Liver (tissue), 7 donors: ENCODE measurements at regions not wholly inside any gene's neighbourhood (a gene's known extent, or its start where the extent isn't known, plus 50 kb on each side); places are given as distances from the start of the nearest gene placed in this dataset.
A peak's percentile ranks its signal among the peaks of the same experiment; 100 is the strongest.

Experiments
- DNase-seq: peaks from one replicate; pipeline ENCODE4 v3.0.0-alpha.2; 2017; ENCODE audit warnings: low spot score
- H3K27ac ChIP-seq, 2 donors: one replicate each; pipeline ENCODE4 v1.7.0; 2013; ENCODE audit warnings: inconsistent platforms in 2 of 2, low read length in 2 of 2, control low read depth in 1 of 2, low read depth in 1 of 2, mild to moderate bottlenecking in 1 of 2
- H3K27me3 ChIP-seq, 4 donors: one replicate each; pipeline versions ENCODE4 v1.6.1 to v1.7.0; 2013; ENCODE audit warnings: low read length in 3 of 4, inconsistent platforms in 1 of 4, mild to moderate bottlenecking in 1 of 4, moderate library complexity in 1 of 4; ENCODE audit not compliant: control insufficient read depth in 4 of 4, insufficient read depth in 4 of 4
- H3K36me3 ChIP-seq, 4 donors: one replicate each; pipeline versions ENCODE4 v1.6.1 to v1.7.0; 2013; ENCODE audit warnings: low read length in 3 of 4, mild to moderate bottlenecking in 3 of 4, low read depth in 1 of 4, moderate library complexity in 1 of 4; ENCODE audit not compliant: control insufficient read depth in 4 of 4, insufficient read depth in 3 of 4
- H3K4me1 ChIP-seq, 4 donors: one replicate each; pipeline versions ENCODE4 v1.6.1 to v1.7.0; 2013; ENCODE audit warnings: low read length in 3 of 4, mild to moderate bottlenecking in 3 of 4, moderate library complexity in 1 of 4; ENCODE audit not compliant: control insufficient read depth in 4 of 4, insufficient read depth in 4 of 4
- H3K4me3 ChIP-seq, 3 donors: one replicate each; pipeline versions ENCODE4 v1.6.1 to v1.7.0; 2013; ENCODE audit warnings: low read length in 3 of 3, control low read depth in 1 of 3, low read depth in 1 of 3, mild to moderate bottlenecking in 1 of 3
- H3K9ac ChIP-seq, 2 donors: one replicate each; pipeline ENCODE4 v1.7.0; 2013; ENCODE audit warnings: low read length in 2 of 2, mild to moderate bottlenecking in 2 of 2, moderate library complexity in 2 of 2, control low read depth in 1 of 2, low read depth in 1 of 2
- H3K9me3 ChIP-seq, 4 donors: one replicate each; pipeline versions ENCODE4 v1.6.1 to v1.7.0; 2013; ENCODE audit warnings: low read length in 3 of 4; ENCODE audit not compliant: control insufficient read depth in 4 of 4
- FOXA1 ChIP-seq: IDR thresholded peaks from 2 replicates; pipeline ENCODE4 v1.6.1; 2016; ENCODE audit warnings: antibody characterized with exemption
- GABPA ChIP-seq, 2 donors: IDR thresholded peaks in 1 of 2; conservative IDR thresholded peaks in 1 of 2; 2 replicates each; pipeline ENCODE4 v1.6.1; 2016; ENCODE audit warnings: antibody characterized with exemption in 2 of 2, mild to moderate bottlenecking in 1 of 2, moderate library complexity in 1 of 2
- HNF4A ChIP-seq, 2 donors: conservative IDR thresholded peaks; 2 replicates each; pipeline ENCODE4 v1.6.1; 2016; ENCODE audit warnings: antibody characterized with exemption in 2 of 2, mild to moderate bottlenecking in 2 of 2
- JUND ChIP-seq, 2 donors: IDR thresholded peaks; 2 replicates each; pipeline ENCODE4 v1.6.1; 2016; ENCODE audit warnings: antibody characterized with exemption in 2 of 2
- NR2F2 ChIP-seq: IDR thresholded peaks from 2 replicates; pipeline ENCODE4 v1.6.1; 2016; ENCODE audit warnings: antibody characterized with exemption
- RXRA ChIP-seq, 2 donors: IDR thresholded peaks; 2 replicates each; pipeline ENCODE4 v1.6.1; 2017 to 2018; ENCODE audit warnings: antibody characterized with exemption in 2 of 2, mild to moderate bottlenecking in 1 of 2
- SP1 ChIP-seq: IDR thresholded peaks from 2 replicates; pipeline ENCODE4 v1.6.1; 2018; ENCODE audit warnings: antibody characterized with exemption, mild to moderate bottlenecking
- TAF1 ChIP-seq: conservative IDR thresholded peaks from 2 replicates; pipeline ENCODE4 v1.6.1; 2016; ENCODE audit warnings: antibody characterized with exemption, mild to moderate bottlenecking
- WGBS: extraction: QIAGEN DNeasy Blood & Tissue Kit; methylation state at CpG from one replicate; pipeline ENCODE4 v1.1.7; 2013; 5-methylcytosine and 5-hydroxymethylcytosine counted together
- TF ChIP-seq, protein P1 (sequence below): IDR thresholded peaks from 2 replicates; pipeline ENCODE4 v1.6.1; 2016; ENCODE audit warnings: antibody characterized with exemption
- TF ChIP-seq, protein P2 (sequence below): IDR thresholded peaks from 2 replicates; pipeline ENCODE4 v1.6.1; 2016; ENCODE audit warnings: antibody characterized with exemption
- TF ChIP-seq, protein P3 (sequence below): IDR thresholded peaks from 2 replicates; pipeline ENCODE4 v1.6.1; 2016; ENCODE audit warnings: antibody characterized with exemption, mild to moderate bottlenecking
- donor health status: healthy.
- donor health status: healthy.
- donor health status: healthy.
- donor health status: healthy.

DNA sequence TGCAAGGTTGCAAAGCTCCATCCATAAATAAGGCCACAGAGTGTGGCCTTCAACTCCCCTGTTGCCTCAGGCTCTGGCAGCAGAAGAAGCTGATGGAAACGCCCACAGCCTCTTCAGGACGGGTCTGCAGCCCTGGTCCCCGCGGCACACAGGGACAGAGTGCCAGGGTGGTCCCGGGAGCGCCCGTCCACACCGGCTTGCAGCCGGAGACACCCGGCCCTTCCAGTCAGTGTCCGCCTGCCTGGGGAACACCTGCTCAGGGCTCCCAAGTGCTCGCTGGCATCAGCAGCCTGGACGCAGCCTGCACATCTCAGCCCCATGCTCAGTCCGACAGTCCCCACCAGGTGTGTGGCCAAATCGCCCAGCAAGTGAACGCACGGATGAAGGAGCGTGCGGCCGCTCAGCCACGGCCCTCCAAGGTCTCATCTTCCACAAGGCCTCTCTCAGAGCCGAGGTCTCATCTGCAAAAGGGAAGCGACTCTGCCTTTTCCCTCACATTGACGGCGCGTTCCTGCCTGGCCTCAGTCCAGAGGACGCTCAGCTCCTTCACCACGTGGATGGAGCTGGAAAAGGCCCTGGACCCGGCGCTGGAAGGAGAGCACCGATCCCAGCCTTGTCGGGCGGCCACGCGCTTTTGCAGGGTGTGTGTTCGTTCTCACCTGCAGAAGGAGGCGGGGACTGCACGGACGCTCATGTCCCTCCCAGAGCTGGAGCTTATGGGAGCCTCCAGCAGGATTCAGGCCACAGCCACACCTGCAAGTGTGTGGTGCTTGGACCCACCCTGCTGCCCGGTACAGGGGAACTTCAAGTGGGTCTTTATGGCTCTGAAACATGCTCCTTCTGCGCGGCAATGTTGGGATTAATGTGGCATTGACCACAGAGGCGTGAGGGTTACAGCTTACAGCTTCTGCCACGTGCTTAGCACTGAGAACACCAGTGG, 180.4 kb downstream of the DLL1 start:
- Histone ChIP-seq H3K36me3 (no peaks in the 10 kb centered on the region), H3K9me3 (no peaks in the 10 kb centered on the region), H3K4me1 (no peaks in the 10 kb centered on the region), H3K4me3 (no peak overlapping the region), H3K27ac (no peak overlapping the region), H3K9ac (no peak overlapping the region), H3K27me3 (no peaks in the 10 kb centered on the region)
- peak; percentile 27 for DNase-seq
- TF ChIP-seq SP1, result no peak
- no peak for TF ChIP-seq TAF1
- TF ChIP-seq, protein P1, sequence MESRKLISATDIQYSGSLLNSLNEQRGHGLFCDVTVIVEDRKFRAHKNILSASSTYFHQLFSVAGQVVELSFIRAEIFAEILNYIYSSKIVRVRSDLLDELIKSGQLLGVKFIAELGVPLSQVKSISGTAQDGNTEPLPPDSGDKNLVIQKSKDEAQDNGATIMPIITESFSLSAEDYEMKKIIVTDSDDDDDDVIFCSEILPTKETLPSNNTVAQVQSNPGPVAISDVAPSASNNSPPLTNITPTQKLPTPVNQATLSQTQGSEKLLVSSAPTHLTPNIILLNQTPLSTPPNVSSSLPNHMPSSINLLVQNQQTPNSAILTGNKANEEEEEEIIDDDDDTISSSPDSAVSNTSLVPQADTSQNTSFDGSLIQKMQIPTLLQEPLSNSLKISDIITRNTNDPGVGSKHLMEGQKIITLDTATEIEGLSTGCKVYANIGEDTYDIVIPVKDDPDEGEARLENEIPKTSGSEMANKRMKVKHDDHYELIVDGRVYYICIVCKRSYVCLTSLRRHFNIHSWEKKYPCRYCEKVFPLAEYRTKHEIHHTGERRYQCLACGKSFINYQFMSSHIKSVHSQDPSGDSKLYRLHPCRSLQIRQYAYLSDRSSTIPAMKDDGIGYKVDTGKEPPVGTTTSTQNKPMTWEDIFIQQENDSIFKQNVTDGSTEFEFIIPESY, result no peak
- TF ChIP-seq GABPA (IDR thresholded peaks at IDR 0.05 in 1 of 2, conservative IDR thresholded peaks at IDR 0.05 in 1 of 2), result no peak
- no peak for TF ChIP-seq FOXA1
- no peak for TF ChIP-seq HNF4A (conservative IDR thresholded peaks at IDR 0.05)
- TF ChIP-seq, protein P2, sequence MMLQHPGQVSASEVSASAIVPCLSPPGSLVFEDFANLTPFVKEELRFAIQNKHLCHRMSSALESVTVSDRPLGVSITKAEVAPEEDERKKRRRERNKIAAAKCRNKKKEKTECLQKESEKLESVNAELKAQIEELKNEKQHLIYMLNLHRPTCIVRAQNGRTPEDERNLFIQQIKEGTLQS, result no peak
- TF ChIP-seq JUND (IDR thresholded peaks at IDR 0.05), result no peak
- TF ChIP-seq NR2F2, result no peak
- TF ChIP-seq, protein P3, sequence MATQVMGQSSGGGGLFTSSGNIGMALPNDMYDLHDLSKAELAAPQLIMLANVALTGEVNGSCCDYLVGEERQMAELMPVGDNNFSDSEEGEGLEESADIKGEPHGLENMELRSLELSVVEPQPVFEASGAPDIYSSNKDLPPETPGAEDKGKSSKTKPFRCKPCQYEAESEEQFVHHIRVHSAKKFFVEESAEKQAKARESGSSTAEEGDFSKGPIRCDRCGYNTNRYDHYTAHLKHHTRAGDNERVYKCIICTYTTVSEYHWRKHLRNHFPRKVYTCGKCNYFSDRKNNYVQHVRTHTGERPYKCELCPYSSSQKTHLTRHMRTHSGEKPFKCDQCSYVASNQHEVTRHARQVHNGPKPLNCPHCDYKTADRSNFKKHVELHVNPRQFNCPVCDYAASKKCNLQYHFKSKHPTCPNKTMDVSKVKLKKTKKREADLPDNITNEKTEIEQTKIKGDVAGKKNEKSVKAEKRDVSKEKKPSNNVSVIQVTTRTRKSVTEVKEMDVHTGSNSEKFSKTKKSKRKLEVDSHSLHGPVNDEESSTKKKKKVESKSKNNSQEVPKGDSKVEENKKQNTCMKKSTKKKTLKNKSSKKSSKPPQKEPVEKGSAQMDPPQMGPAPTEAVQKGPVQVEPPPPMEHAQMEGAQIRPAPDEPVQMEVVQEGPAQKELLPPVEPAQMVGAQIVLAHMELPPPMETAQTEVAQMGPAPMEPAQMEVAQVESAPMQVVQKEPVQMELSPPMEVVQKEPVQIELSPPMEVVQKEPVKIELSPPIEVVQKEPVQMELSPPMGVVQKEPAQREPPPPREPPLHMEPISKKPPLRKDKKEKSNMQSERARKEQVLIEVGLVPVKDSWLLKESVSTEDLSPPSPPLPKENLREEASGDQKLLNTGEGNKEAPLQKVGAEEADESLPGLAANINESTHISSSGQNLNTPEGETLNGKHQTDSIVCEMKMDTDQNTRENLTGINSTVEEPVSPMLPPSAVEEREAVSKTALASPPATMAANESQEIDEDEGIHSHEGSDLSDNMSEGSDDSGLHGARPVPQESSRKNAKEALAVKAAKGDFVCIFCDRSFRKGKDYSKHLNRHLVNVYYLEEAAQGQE, result no peak
- no peak for TF ChIP-seq RXRA (IDR thresholded peaks at IDR 0.05)
- WGBS, result 83% methylated on average over 44 of the region's 44 CpGs

DNA sequence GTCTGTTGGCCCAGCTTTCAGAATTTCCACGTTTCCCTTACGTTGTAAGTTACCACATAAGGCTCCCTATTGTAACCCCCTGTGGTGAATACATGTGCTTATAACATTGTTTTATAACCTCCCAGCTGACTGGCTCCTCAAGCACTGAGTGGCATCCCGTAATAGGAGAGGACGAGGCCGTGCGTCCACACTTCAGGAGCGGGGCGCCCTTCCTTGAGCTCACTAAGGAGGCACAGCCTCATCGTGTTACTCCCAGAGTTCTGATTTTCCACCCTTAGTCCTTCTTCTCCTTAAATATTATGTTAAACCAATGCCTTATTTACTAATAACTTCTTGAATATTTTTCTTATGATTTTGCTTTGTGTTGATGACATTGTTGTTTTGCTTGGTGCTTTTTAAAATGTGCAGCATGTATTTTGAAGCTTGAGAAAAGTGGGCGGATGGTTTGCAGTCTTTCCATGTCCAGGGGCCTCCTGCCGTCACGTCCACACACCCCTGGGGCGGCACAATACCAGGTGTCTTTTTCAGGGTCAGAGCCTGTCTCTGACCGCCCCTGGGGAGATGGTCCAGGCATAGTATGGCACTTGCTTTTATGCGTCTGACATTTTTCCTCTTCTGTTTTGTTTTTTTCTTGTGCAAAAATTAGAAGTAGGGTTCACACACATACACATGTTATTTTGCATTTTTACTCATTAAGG, 181.8 kb downstream of the DLL1 start:
- Histone ChIP-seq H3K9ac (no peak overlapping the region), H3K4me3 (no peak overlapping the region), H3K27me3 (no peaks in the 10 kb centered on the region), H3K27ac (no peak overlapping the region), H3K9me3 (no peaks in the 10 kb centered on the region), H3K4me1 (no peaks in the 10 kb centered on the region), H3K36me3 (no peaks in the 10 kb centered on the region)
- peak; percentile 9 for DNase-seq
- 94% methylated on average over 15 of the region's 15 CpGs for WGBS
- TF ChIP-seq SP1 (no peak), TAF1 (no peak), JUND (IDR thresholded peaks at IDR 0.05) (no peak), GABPA (IDR thresholded peaks at IDR 0.05 in 1 of 2, conservative IDR thresholded peaks at IDR 0.05 in 1 of 2) (no peak)
